ENCODE measurements at regions not wholly inside any gene's neighbourhood (a gene's known extent, or its start where the extent isn't known, plus 50 kb on each side); places are given as distances from the start of the nearest gene placed in this dataset.

GRCh38 chr18:21928925-21929324, 188.3 kb downstream of the MIB1 start:
- no peak for TF ChIP-seq POLR2A (IDR thresholded peaks at IDR 0.05)
- TF ChIP-seq CTCF (IDR thresholded peaks at IDR 0.05 in 8 of 11, conservative IDR thresholded peaks at IDR 0.05 in 3 of 11), result no peak
- TF ChIP-seq POLR2AphosphoS5 (IDR thresholded peaks at IDR 0.05), result no peak
- WGBS, 5 donors, result 58 to 70% (median 63%) methylated on average over 4 of the region's 4 CpGs
- no peak overlapping the region for H3K27ac ChIP-seq
- no peaks in the 10 kb centered on the region for H3K9me3 ChIP-seq
- H3K36me3 ChIP-seq, result no peaks in the 10 kb centered on the region
- no peak for DNase-seq
- intact Hi-C loops (cut with DNase I; ENCODE audit: low total_unique reads), result no loop called here
- H3K27me3 ChIP-seq (replicated peaks in 1 of 7), result peaks cover 0 to 5% (median 0%) of the 10 kb centered on the region in 7 donors
- H3K4me1 ChIP-seq, result peaks cover 0 to 3% (median 0%) of the 10 kb centered on the region in 6 donors
- H3K4me3 ChIP-seq, result no peak overlapping the region

DNA sequence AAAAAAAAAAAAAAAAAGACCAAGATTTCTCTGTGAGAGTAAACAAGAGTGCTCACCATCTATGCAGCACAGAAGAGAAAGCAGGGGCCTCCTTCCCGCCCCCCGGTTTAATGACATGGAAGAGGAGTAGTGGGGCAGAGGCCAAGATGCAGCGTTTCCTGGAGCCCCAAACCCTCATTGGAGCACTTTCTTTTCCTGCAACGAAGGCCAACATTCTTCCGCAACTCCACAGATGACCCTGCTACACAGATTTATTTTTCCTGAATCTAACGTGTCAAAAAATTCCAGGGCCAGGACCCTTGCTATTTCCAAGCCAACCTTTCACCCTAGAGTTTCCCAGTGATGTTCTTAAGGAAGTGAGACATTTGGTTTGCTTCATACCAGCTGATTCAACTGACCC, 189.6 kb downstream of the MIB1 start:
- WGBS, 5 donors, result 52 to 86% (median 65%) methylated on average over 6 of the region's 6 CpGs
- peak overlapping the region in 5 of 8 donors; percentile 27 to 74 (median 47) for H3K27ac ChIP-seq
- intact Hi-C loops (cut with DNase I; ENCODE audit: low total_unique reads), result no loop called here
- H3K27me3 ChIP-seq (replicated peaks in 1 of 7), result peaks cover 0 to 5% (median 0%) of the 10 kb centered on the region in 7 donors
- H3K36me3 ChIP-seq, result no peaks in the 10 kb centered on the region
- H3K9me3 ChIP-seq, result no peaks in the 10 kb centered on the region
- no peak for DNase-seq
- H3K4me1 ChIP-seq, result peaks cover 0 to 3% (median 0%) of the 10 kb centered on the region in 6 donors
- no peak overlapping the region for H3K4me3 ChIP-seq
- TF ChIP-seq POLR2AphosphoS5 (IDR thresholded peaks at IDR 0.05), result peak in 1 of 3 donors; percentile 62
- TF ChIP-seq CTCF (IDR thresholded peaks at IDR 0.05 in 8 of 11, conservative IDR thresholded peaks at IDR 0.05 in 3 of 11), result no peak

DNA sequence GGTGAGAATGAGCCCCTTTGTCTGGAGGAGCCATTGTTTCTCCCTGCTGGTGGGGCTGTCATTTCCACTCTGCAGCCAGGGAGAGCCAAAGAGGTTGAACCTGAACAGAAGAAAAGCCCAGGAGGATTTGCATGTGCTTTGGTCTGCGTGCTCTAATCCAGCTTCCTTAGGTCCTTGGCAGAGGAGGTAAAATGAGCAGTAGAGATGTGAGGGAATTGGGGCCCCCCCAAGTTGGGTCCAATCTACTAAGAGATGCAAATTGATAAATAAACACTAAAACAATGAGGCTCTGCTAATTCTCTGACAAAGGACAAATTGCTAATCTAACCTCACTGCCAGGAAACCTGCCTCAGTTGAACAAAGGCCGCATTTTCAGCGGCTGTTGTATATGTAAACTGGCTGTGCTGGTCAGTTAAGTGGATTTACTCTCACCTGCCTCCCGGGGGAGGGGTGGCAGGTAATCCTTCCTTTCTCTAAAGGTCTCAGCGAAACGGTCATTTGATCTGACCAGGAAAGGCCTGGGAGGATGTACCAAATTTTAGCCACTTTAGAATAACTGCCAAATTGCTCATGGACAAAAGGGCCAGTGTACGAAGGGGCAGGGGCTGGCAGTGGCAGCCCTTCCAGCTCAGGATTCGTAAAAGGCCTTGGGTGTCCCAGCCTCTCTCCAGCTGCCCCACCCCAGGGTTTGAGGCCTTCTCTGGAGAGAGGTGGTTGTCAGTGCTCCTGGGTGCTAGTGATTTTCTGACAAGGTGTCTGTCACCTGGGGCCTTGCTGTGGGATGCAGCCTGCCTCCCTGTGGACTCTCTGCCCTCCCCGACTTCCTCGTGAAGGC, 193.6 kb downstream of the MIB1 start:
- Histone ChIP-seq H3K27me3 (replicated peaks in 1 of 7) (no peaks in the 10 kb centered on the region), H3K27ac (peak overlapping the region in 1 of 8 donors; percentile 24), H3K4me1 (peaks cover 0 to 3% (median 0%) of the 10 kb centered on the region in 6 donors), H3K4me3 (no peak overlapping the region), H3K36me3 (no peaks in the 10 kb centered on the region), H3K9me3 (no peaks in the 10 kb centered on the region)
- DNase-seq, result no peak
- TF ChIP-seq POLR2AphosphoS5 (IDR thresholded peaks at IDR 0.05) (no peak), POLR2A (IDR thresholded peaks at IDR 0.05) (no peak), CTCF (IDR thresholded peaks at IDR 0.05 in 8 of 11, conservative IDR thresholded peaks at IDR 0.05 in 3 of 11) (no peak)
- WGBS, 5 donors, result 72 to 80% (median 75%) methylated on average over 10 of the region's 10 CpGs
- intact Hi-C loops (cut with DNase I; ENCODE audit: low total_unique reads), result no loop called here

DNA sequence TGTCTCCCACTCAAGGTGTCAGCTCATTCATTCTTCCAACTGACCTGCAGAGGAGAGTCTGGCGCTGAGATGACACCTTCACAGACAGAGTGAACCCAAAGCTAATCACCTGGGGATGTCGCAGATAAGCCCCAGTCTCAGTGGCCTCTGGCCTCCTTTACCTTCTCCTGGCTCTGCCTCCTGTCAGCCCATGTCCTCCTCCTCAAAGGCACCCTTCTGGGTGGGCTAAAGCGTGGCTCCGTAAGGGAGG, 194.1 kb downstream of the MIB1 start:
- WGBS, 5 donors, result 58 to 83% (median 63%) methylated on average over 4 of the region's 4 CpGs

More for the DNA sequence above, 194.1 kb downstream of the MIB1 start:
- Histone ChIP-seq H3K4me3 (no peak overlapping the region), H3K9me3 (no peaks in the 10 kb centered on the region), H3K36me3 (no peaks in the 10 kb centered on the region), H3K27ac (no peak overlapping the region), H3K27me3 (replicated peaks in 1 of 7) (no peaks in the 10 kb centered on the region), H3K4me1 (peaks cover 0 to 2% (median 0%) of the 10 kb centered on the region in 6 donors)
- no peak for DNase-seq
- TF ChIP-seq POLR2AphosphoS5 (IDR thresholded peaks at IDR 0.05) (no peak), POLR2A (IDR thresholded peaks at IDR 0.05) (no peak)
- intact Hi-C loops (cut with DNase I; ENCODE audit: low total_unique reads), result no loop called here
